ENCODE measurements at regions not wholly inside any gene's neighbourhood (a gene's known extent, or its start where the extent isn't known, plus 50 kb on each side); places are given as distances from the start of the nearest gene placed in this dataset.
"Not testable (repeated sequence)": the region's sequence is repeated elsewhere in the genome, so short reads cannot be mapped to it uniquely, and the experiment has no call there.

DNA sequence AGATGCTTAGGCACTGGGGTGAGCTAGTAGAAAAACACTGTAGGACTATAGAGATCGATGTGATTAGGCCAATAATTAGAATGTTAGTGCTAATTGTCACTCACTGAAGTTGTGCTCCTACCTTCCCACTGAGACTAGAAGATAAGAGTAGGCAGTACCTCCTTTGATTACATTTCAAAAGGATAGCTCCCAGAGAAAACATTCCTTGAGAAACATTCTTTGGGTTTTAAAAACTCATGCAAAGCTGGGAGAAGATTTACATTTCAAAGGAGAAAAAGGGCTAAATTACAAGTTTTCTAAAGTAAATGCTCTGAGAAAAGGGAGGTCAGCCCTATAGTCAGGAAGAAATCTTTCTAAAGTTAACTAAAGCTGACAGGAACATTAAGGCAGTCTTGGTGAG, 860.3 kb upstream of the NDST4 start:
- Histone ChIP-seq H3K27me3 (peaks cover 0 to 6% of the 10 kb centered on the region in 2 donors), H3K27ac (no peak overlapping the region), H3K4me3 (no peak overlapping the region), H3K4me1 (no peaks in the 10 kb centered on the region), H3K36me3 (no peaks in the 10 kb centered on the region), H3K9me3 (no peaks in the 10 kb centered on the region)
- TF ChIP-seq POLR2A (IDR thresholded peaks at IDR 0.05) (no peak), CTCF (IDR thresholded peaks at IDR 0.05) (no peak)
- intact Hi-C loops (cut with DNase I; ENCODE audit: low total_unique reads) = no loop called here
- DNase-seq = no peak

- H3K4me1 ChIP-seq = no peaks in the 10 kb centered on the region
- H3K36me3 ChIP-seq = no peaks in the 10 kb centered on the region
- DNase-seq = no peak
- no peak overlapping the region for H3K4me3 ChIP-seq
- TF ChIP-seq POLR2A (IDR thresholded peaks at IDR 0.05) (no peak), CTCF (IDR thresholded peaks at IDR 0.05) (no peak)
- no peaks in the 10 kb centered on the region for H3K9me3 ChIP-seq
- intact Hi-C loops (cut with DNase I; ENCODE audit: low total_unique reads) = no loop called here
- H3K27ac ChIP-seq = no peak overlapping the region
- H3K27me3 ChIP-seq = peaks cover 0 to 6% of the 10 kb centered on the region in 2 donors
Measured at GRCh38 chr4:115972967-115973366, 859.5 kb upstream of the NDST4 start.

- H3K9me3 ChIP-seq = no peaks in the 10 kb centered on the region
- TF ChIP-seq POLR2A (IDR thresholded peaks at IDR 0.05) = no peak
- TF ChIP-seq CTCF (IDR thresholded peaks at IDR 0.05) = no peak
- intact Hi-C loops (cut with DNase I; ENCODE audit: low total_unique reads) = no loop called here
Measured at GRCh38 chr4:115970859-115971258, 857.4 kb upstream of the NDST4 start.

DNA sequence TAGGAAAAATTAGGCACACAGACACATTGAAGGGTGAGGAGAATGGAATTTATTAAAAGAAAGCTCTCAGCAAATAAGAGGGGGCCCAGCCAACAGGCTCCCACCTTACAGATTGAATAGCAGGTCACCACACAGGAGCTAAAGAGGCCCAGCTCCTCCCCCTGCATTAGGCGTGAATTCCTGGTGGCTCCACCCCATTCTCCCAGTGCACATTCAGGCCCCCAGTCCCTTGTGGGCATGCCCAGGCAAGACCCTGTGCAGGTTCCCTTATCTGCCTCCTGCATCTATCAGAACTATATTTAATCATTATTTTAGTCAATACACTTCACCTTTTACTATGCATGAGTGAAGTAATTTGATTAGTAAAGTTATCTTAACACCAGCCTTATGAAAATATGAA, 856.3 kb upstream of the NDST4 start:
- intact Hi-C loops (cut with DNase I; ENCODE audit: low total_unique reads) = no loop called here
- no peaks in the 10 kb centered on the region for H3K36me3 ChIP-seq
- H3K4me3 ChIP-seq = no peak overlapping the region
- no peak for DNase-seq
- no peaks in the 10 kb centered on the region for H3K9me3 ChIP-seq
- H3K27me3 ChIP-seq = peaks cover 0 to 6% of the 10 kb centered on the region in 2 donors
- TF ChIP-seq POLR2A (IDR thresholded peaks at IDR 0.05) (no peak), CTCF (IDR thresholded peaks at IDR 0.05) (no peak)
- no peak overlapping the region for H3K27ac ChIP-seq
- no peaks in the 10 kb centered on the region for H3K4me1 ChIP-seq

More at GRCh38 chr4:115970859-115971258, 857.4 kb upstream of the NDST4 start:
- Histone ChIP-seq H3K27ac (no peak overlapping the region), H3K36me3 (no peaks in the 10 kb centered on the region), H3K27me3 (peaks cover 0 to 6% of the 10 kb centered on the region in 2 donors), H3K4me3 (no peak overlapping the region), H3K4me1 (no peaks in the 10 kb centered on the region)
- DNase-seq = no peak

GRCh38 chr4:115965588-115965987, 852.2 kb upstream of the NDST4 start:
- TF ChIP-seq POLR2A (IDR thresholded peaks at IDR 0.05) = no peak
- TF ChIP-seq CTCF (IDR thresholded peaks at IDR 0.05) = no peak
- no peaks in the 10 kb centered on the region for H3K4me1 ChIP-seq
- no peaks in the 10 kb centered on the region for H3K36me3 ChIP-seq
- intact Hi-C loops (cut with DNase I; ENCODE audit: low total_unique reads) = no loop called here
- no peak for DNase-seq
- H3K9me3 ChIP-seq = no peaks in the 10 kb centered on the region
- H3K4me3 ChIP-seq = no peak overlapping the region
- no peak overlapping the region for H3K27ac ChIP-seq
- no peaks in the 10 kb centered on the region for H3K27me3 ChIP-seq

- H3K9me3 ChIP-seq; intact Hi-C loops (cut with DNase I; ENCODE audit: low total_unique reads); H3K36me3 ChIP-seq; H3K4me1 ChIP-seq; H3K27ac ChIP-seq; H3K4me3 ChIP-seq; DNase-seq; H3K27me3 ChIP-seq: not testable (repeated sequence)
Measured at GRCh38 chr4:115956054-115956796, 842.8 kb upstream of the NDST4 start.
